H1 (cell line): ENCODE measurements at regions not wholly inside any gene's neighbourhood (a gene's known extent, or its start where the extent isn't known, plus 50 kb on each side); places are given as distances from the start of the nearest gene placed in this dataset.

ENCODE experiments used
- TF ChIP-seq, protein P1 (sequence below): IDR thresholded peaks from 2 replicates; pipeline ENCODE4 v1.6.1; 2012; ENCODE audit warnings: inconsistent platforms

DNA sequence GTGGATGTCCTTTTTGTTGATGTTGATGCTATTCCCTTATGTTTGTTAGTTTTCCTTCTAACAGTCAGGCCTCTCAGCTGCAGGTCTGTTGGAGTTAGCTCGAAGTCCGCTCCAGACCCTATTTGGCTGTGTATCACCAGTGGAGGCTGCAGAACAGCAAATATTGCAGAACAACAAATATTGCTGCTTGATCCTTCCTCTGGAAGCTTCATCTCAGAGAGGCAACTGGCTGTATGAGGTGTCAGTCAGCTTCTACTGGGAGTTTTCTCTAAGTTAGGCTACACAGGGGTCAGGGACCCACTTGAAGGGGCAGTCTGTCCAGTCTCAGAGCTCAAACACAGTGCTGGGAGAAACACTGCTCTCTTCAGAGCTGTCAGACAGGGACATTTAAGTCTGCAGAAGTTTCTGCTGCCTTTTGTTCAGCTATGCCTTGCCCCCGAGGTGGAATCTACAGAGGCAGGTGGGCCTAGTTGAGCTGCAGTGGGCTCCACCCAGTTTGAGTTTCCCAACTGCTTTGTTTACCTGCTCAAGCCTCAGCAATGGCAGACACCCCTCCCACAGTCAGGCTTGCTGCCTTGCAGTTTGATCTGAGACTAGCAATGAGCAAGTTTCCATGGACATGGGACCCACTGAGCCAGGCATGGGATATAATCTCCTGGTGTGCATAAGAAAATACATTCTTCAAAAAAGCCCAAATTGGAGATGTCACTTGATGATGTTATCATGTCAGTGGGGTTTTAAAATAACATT is 99.5 kb downstream of the KDM5D start (continued):
- TF ChIP-seq, protein P1, sequence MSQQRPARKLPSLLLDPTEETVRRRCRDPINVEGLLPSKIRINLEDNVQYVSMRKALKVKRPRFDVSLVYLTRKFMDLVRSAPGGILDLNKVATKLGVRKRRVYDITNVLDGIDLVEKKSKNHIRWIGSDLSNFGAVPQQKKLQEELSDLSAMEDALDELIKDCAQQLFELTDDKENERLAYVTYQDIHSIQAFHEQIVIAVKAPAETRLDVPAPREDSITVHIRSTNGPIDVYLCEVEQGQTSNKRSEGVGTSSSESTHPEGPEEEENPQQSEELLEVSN, result no peak
